HG03175 (cell line): ENCODE measurements at regions not wholly inside any gene's neighbourhood (a gene's known extent, or its start where the extent isn't known, plus 50 kb on each side); places are given as distances from the start of the nearest gene placed in this dataset.

ENCODE experiments used
- ATAC-seq: cut with Tn5 transposase; IDR thresholded peaks from one replicate; pipeline ENCODE4 v1.9.1; 2021; ENCODE audit warnings: mild to moderate bottlenecking, moderate library complexity; ENCODE audit not compliant: unreplicated experiment

- ATAC-seq = no peak
These were observed 248.6 kb upstream of the PLET1 start for GRCh38 chr11:112509300-112509699.

- no peak for ATAC-seq
These were observed 250.6 kb upstream of the PLET1 start for GRCh38 chr11:112511271-112511670.

GRCh38 chr11:112511911-112512310, 251.3 kb upstream of the PLET1 start:
- no peak for ATAC-seq

GRCh38 chr11:112513417-112513816, 252.8 kb upstream of the PLET1 start:
- ATAC-seq = no peak

- no peak for ATAC-seq
These were observed 253.5 kb upstream of the PLET1 start for GRCh38 chr11:112514011-112514740.

GRCh38 chr11:112516261-112516660, 255.6 kb upstream of the PLET1 start:
- no peak for ATAC-seq

GRCh38 chr11:112516755-112517154, 256.1 kb upstream of the PLET1 start:
- no peak for ATAC-seq

- no peak for ATAC-seq
These were observed 257.7 kb upstream of the PLET1 start for GRCh38 chr11:112518371-112518770.

GRCh38 chr11:112519751-112520150, 259.1 kb upstream of the PLET1 start:
- ATAC-seq = no peak

GRCh38 chr11:112520354-112520753, 259.7 kb upstream of the PLET1 start:
- no peak for ATAC-seq

GRCh38 chr11:112522536-112522935, 261.9 kb upstream of the PLET1 start:
- no peak for ATAC-seq

GRCh38 chr11:112523031-112523430, 262.4 kb upstream of the PLET1 start:
- no peak for ATAC-seq

- ATAC-seq = no peak
These were observed 262.8 kb upstream of the PLET1 start for GRCh38 chr11:112523477-112523876.

- no peak for ATAC-seq
These were observed 263.3 kb upstream of the PLET1 start for GRCh38 chr11:112523951-112524350.

GRCh38 chr11:112524798-112525197, 264.1 kb upstream of the PLET1 start:
- ATAC-seq = no peak

GRCh38 chr11:112525270-112525669, 264.6 kb upstream of the PLET1 start:
- no peak for ATAC-seq

- no peak for ATAC-seq
These were observed 265.4 kb upstream of the PLET1 start for GRCh38 chr11:112525844-112526590.

- ATAC-seq = no peak
These were observed 266.2 kb upstream of the PLET1 start for GRCh38 chr11:112526699-112527416.

- no peak for ATAC-seq
These were observed 268.4 kb upstream of the PLET1 start for GRCh38 chr11:112529071-112529470.

- ATAC-seq = no peak
These were observed 271.8 kb upstream of the PLET1 start for GRCh38 chr11:112532506-112532905.

GRCh38 chr11:112533682-112534081, 273.0 kb upstream of the PLET1 start:
- ATAC-seq = no peak

GRCh38 chr11:112534208-112534607, 273.5 kb upstream of the PLET1 start:
- ATAC-seq = no peak
